H1 (cell line): ENCODE measurements at regions not wholly inside any gene's neighbourhood (a gene's known extent, or its start where the extent isn't known, plus 50 kb on each side); places are given as distances from the start of the nearest gene placed in this dataset.

Source experiments
- ATF2 ChIP-seq: IDR thresholded peaks from 2 replicates; pipeline ENCODE4 v1.6.1; 2012; ENCODE audit warnings: low read length, inconsistent platforms
- CHD1 ChIP-seq: IDR thresholded peaks from 2 replicates; pipeline ENCODE4 v1.6.1; 2012; ENCODE audit warnings: low read depth, low read length, improper control_type of control experiment
- CREB1 ChIP-seq: IDR thresholded peaks from 2 replicates; pipeline ENCODE4 v1.6.1; 2012; ENCODE audit warnings: inconsistent platforms
- EZH2 ChIP-seq: fragments of 200-600 bp; sonication (generic); IDR thresholded peaks from 2 replicates; pipeline ENCODE4 v1.7.1; 2012; ENCODE audit warnings: low read depth, mild to moderate bottlenecking, moderate library complexity, low read length, inconsistent platforms; ENCODE audit not compliant: severe bottlenecking
- GABPA ChIP-seq: IDR thresholded peaks from 2 replicates; pipeline ENCODE4 v1.6.1; 2011; ENCODE audit warnings: mild to moderate bottlenecking, low read length, moderate library complexity, borderline replicate concordance; ENCODE audit not compliant: insufficient read depth
- HDAC6 ChIP-seq: IDR thresholded peaks from one replicate; pipeline ENCODE4 v1.7.1; 2012; ENCODE audit warnings: low read depth, mild to moderate bottlenecking, inconsistent platforms, low read length, moderate library complexity
- KDM1A ChIP-seq: fragments of 200-600, 300-600 bp; sonication (generic); IDR thresholded peaks from 2 replicates; pipeline ENCODE4 v1.7.1; 2016; ENCODE audit warnings: mild to moderate bottlenecking, low read length, borderline replicate concordance
- RBBP5 ChIP-seq: IDR thresholded peaks from 2 replicates; pipeline ENCODE4 v1.7.1; 2012; ENCODE audit warnings: low read depth, mild to moderate bottlenecking, inconsistent platforms, low read length, moderate library complexity, borderline replicate concordance

- TF ChIP-seq CHD1 = no peak
- TF ChIP-seq ATF2 = no peak
- no peak for TF ChIP-seq EZH2
- TF ChIP-seq GABPA = no peak
- TF ChIP-seq RBBP5 = no peak
- no peak for TF ChIP-seq CREB1
- no peak for TF ChIP-seq KDM1A
- no peak for TF ChIP-seq HDAC6
Measured at GRCh38 chr19:33948651-33949335, 152.1 kb downstream of the KCTD15 start.
